ENCODE measurements at regions not wholly inside any gene's neighbourhood (a gene's known extent, or its start where the extent isn't known, plus 50 kb on each side); places are given as distances from the start of the nearest gene placed in this dataset.

DNA sequence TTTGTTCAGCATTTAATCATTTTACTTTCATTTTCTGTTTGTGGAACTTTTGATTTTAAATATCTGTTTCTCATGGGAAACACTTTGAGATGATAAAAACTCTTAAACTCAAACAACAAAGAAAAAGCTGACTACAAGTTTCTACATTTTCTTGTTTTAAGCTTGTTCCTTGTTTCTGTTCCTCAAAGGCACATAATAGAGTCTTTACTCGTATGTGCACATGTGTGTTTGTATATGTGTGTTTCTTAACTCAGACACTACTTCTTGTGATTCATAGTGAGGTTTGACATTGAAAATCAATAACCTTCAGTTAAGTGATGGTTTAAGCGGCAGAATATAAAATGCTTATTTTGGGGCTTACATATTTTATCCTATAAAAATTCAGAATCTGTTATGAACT is 786.7 kb upstream of the EPHA6 start:
- DNase-seq: no peak

DNA sequence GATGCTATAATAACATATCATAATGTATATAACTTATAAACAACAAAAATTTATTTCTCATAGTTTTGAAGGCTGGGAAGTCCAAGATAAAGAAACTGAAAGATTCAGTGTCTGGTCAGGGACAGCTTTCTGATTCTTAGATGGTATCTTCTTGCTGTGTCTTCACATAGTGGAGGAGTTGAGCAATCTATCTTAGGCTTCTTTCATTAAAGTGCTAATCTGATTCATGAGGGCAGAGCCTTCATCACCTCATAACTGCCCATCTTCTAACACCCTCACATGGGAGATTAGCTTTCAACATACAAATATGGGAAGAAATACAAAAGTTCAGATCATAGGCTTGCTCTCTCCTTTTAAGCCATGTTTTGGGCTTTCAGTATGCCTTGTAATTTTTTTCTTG is 774.8 kb upstream of the EPHA6 start:
- no peak for DNase-seq

DNA sequence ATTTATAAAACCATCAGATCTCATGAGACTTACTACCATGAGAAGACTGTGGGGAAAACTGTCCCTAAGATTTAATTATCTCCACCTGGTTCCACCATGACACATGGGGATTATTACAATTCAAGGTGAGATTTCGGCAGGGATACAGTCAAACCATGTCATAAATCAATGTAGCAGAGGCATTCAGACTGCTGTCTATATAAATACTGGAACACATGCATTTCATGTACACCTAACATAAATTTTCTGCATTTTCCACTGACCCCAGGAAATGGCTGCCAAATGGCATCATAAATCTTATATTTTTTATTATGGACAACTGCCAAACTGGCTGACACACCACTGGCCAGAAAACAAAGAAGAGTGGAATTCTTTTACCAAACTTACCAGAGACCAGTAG is 755.1 kb upstream of the EPHA6 start:
- no peak for DNase-seq

DNA sequence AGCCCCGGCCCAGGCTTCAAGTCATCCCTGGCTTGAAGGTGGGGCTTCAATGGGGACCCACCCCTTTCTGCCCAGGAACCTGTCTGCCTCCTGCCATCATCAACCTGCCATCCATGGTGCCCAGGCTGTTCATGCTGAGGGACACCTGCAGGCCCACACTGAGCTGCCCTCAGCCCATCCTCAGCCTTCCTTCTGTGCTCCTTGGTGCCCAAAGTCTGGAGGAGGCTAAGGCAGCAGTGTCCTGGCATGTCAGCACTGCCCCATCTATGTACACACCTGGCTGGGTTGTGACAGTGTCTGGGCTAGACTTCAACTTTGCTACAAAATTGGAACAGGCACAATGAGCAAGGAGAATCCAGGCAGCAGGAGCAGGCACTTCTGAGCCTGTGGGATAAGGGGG is 745.3 kb upstream of the EPHA6 start:
- no peak for DNase-seq

DNA sequence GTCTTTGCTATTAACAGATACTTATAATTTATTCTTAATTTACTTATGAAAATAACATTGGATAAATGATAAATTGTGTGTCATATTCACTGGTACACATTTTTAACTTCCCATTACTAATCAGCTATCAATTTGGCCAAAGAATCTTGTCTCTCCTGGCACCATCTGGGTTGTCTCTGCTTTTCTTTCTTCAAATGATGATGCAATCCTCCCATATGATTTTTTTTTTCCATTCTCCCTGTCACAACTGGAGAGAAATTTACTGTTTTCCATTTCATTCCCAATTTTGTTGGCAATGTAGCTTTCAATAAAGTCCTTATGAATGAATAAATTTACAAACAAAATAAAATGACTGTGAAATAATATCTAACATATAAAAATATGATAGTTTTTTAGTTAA is 743.7 kb upstream of the EPHA6 start:
- DNase-seq: no peak

DNA sequence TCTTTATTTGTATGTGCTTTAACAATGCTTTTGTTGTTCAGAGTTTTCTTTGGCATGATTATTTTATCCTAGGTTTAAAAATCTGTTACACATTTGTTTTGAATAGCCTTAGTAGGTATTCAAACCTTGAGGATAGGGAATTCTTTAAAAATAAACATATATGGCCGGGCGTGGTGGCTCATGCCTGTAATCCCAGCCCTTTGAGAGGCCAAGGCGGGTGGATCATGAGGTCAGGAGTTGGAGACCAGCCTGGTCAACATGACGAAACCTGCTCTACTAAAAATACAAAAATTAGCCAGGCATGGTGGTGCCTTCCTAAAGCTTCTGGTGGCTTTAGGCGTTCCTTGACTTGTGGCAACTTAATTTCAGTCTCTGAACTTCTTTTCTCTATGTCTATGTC is 743.3 kb upstream of the EPHA6 start:
- DNase-seq: no peak

DNA sequence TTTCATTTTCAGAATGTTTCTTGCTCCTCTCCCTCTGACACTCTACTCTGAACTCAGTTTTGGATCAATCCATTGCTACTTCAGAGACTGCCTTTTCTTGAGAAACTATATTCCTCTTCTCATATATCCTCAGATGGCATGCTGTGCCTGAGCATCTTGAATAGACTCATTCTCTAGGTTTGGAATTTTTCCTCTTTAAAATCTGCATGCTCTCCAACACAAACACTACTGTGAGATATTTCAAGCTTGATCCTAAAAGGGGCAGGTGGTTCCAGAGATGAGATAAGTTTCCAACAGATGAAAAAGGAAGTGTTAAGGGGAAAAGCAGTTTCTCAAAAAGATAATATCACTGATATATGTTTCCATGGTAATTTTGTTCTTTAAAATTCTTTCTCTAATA is 742.2 kb upstream of the EPHA6 start:
- no peak for DNase-seq

DNA sequence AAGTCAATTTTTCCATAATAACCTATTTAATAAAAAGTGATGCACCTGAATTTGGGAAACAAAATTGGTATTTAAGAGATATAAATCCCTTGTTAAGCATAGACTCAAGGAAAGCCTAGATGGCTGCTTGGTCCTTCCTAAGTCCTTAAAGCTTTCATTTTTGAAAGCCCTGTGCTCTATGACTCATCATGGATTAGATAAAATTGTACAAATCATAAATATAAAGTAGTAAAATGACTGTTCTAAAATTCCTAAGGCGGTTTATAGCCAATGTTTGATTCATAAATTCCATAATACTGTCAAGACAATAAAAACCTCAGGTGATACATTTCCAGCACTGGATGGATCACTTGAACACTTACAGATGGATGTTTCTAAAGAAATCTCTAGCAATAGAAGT is 730.8 kb upstream of the EPHA6 start:
- no peak for DNase-seq

DNA sequence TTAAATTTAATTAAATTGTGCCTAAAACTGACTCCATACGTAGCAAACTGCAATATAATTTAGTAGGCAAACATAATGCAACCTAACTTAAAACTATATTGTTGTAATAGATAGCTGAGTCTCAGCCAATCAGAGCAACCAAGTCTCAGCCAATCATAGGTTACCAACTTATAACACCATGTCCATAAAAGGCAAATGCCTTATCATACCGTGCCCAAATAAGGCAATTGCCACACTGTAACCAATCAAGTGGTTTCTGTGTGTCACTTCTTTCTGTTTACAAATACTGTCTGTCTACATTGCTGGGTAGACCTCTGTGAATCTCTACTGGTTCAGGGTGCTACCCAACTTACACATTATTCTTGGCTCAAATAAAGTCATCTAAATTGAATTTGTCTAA is 728.4 kb upstream of the EPHA6 start:
- no peak for DNase-seq

DNA sequence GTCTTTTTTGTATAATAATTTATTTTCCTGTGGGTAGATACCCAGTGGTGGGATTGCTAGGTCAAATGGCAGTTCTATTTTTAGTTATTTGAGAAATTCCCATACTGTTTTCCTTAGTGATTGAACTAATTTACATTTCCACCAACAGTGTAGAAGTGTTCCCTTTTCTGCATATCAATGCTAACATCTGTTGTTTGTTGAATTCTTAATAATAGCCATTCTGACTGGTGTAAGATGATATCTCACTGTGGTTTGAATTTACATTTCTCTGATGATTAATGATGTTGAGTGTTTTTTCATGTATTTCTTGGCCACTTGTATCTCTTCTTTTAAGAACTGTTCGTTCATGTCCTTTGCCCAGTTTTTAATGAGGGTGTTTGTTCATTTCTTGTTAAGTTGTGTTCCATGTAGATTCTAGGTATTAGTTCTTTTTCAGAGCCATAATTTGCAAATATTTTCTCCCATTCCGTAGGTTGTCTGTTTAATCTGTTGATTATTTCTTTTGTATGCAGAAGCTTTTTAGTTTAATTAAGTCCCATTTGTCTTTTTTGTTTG is 713.3 kb upstream of the EPHA6 start:
- DNase-seq: no peak

DNA sequence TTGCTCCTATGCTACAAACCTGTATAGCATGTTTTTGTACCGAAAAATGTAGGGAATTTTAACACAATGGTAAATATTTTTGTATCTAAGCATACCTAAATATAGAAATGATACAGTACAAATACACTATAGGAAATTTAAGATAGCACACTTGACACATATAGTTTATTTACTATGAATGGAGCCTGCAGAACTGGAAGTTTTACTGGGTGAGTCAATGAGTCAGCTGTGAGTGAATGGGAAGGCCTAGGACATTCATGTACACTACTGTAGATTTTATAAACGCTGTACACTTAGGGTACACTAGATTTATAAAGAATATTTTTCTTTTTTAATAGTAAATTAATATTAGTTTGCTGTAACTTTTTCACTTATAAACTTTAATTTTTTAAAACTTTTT is 707.7 kb upstream of the EPHA6 start:
- no peak for DNase-seq
